ENCODE measurements at regions not wholly inside any gene's neighbourhood (a gene's known extent, or its start where the extent isn't known, plus 50 kb on each side); places are given as distances from the start of the nearest gene placed in this dataset.

DNA sequence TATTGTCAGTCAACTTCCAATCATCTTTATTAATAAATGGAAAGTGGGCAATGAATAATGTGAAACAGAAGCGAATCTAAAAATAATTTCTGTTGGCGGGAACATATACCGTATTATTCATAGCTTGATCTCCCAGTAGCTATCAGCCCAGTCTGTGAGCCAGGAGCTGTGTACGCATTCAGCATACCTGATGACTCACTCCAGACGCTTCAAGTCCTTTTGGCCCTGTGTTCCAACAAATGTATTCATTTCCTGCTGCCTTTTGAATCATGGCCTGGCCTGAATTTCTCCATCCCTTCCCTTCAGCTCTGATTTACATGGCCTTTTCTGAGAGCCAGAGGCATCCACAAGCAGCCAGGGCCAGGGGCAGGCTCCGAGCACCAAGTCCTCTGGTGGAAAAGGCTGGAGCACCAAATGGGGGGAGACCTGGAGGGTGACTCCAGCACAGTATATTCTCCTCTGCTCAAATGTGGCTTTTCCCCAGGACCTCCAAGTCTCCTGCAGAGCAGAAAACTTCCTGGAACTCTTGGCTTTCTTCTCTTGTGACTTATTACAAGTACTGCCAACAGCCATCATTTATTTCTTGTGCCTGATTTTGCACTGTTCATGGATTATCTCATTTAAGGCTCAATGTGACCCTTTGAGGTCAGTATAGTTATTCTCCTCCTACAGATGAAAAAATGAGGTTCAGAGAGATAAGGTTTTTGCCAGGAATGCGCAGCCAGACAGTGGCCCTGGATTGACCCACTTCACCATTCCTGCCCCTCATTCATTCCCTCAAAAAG lies 108.7 kb downstream of the EN1 start:
- DNase-seq: no peak

DNA sequence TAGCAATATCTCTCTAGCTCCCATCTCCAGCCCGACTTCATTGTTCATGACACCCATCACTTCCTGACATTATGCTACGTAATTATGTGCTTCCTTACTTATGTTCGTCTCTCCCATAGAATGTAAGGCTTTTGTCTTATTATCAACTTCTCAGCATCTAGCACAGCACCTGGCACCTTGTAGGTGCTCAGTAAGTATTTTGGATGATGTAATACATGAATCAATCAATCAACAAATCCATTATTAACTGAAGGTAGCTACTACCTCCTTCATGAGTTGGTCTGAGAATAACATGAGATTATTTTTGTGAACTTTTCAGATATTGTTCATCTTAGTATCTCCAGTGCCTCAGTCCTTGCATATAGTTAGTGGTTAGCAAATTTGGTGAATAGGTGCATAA lies 109.3 kb downstream of the EN1 start:
- DNase-seq: no peak

DNA sequence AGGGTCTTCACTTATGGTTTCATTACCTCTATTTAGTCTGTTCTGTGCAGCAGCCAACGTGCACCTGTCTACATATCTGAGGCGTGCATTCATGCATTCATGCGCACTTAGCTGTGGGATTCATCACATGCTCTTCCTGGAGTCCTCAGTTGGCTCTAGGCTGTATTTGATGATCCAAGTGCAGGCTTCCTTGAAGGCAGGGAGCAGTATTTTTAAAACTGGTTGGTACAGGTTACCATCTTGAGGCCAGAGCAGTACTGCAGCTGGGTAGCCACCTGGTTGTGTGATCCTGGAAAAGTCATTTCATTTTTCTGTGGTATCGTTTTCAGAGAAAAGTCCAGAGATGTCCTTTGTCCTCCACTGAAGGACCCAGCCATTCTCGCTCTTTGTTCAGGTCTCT lies 109.8 kb downstream of the EN1 start:
- DNase-seq: no peak

DNA sequence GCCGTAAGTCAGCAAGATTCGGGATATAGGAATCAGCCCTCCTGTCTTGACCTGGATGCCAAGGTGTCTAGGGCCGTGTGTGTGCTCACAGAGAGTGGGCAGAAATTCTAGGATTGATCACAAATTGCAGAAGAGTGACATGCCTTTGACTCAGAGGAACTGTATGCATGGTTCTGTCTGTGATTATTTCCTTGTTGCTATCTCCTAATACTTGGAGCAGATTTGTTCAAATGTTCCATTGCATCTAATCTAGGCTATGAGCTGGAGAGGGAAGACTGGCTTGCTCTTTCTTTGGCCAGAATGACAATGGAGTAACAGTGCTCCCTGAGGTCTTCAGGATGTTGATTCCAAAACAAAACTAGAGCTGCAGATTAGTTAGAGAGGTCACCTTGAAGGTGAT lies 115.0 kb downstream of the EN1 start:
- no peak for DNase-seq

DNA sequence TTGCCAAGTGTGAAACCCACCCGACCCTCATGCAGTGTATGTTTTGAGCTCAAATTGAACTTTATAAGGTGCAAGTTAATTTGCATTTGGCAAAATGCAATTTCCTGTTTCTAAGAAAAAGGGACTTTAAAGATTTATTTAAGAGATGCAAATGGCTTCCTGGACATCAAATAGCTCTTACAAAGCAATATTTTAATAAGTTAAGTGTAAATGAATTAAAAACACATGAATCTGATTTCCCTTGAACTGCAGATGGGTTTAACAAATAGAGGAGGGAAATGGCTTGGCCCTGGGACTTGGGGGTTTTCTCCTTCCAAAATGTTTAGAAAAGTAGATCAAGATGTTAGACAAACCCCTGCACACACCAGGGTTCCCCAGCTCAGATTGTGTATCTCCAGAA lies 116.0 kb downstream of the EN1 start:
- no peak for DNase-seq

DNA sequence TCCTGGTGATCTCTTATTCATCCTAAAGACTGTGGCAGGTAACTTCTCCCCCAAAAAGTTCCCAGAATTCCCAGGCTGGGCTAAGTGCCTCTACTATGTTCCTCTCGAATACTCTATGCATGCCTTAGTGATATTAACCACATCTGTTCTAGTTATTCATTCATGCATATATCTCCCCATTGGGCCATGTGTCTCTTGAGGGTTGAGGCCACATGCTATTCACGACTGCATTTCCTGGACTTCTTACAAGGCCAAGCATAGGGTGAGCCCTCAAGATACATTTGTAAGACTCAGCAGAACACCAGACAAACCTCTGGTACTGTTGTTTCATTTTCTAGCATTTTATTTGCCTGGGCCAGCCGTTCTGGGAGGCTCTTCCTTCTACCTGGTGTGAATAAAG lies 117.0 kb downstream of the EN1 start:
- DNase-seq: no peak

DNA sequence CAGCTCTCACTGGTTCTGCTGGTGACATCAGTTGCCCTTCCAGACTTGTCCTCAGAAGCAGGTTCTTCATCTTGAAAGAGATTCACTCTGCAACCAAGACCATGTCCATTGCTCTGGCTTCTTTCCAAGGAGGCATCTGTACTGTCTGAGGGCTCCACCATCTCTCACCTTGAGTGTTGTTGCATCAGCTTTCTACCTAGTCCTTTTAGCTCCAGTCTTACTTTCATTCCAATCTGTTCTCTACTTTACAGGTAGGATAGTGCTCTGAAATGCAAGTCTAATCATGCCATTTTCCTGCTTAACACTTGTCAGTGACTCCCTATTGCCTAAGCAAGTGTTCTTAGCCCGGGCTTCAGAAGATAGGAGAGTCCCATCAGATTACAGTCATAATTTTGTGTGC lies 117.7 kb downstream of the EN1 start:
- no peak for DNase-seq

DNA sequence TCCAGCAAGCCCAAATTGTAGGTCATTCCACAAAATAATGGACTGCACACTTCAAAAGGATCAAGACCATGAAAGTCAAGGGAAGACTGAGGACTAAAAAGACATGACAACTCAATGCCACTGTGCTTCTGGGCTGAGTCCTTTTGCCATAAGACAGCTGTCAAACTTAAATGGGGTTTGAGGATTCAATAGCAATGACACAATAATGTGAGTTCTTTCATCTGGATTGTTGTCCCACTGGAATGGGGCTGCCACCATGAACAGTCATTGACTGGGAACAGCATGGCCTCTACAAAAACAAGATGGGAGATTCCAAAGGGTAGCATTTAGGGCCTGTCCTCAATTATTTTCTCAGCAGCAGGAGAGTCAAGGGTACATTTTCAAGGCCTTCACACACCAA lies 118.5 kb downstream of the EN1 start:
- no peak for DNase-seq

DNA sequence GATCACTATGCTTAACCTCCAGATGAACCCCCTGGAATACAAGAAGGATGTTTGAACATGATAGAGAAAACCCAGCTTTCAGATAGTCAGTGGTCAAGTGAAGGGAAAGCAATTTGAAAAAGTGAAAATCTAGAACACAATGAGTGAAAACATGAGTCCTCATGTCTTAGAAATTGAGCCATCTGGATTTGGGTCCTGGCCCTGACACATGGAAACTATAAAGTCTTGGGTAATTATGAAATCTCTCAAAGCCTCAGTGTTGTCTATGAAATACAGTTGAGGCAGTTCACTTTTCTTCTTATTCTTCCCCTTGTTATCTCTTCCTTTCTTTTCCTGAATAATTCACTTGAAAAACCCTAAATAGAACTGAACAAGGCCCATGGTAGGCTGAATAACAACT lies 120.6 kb downstream of the EN1 start:
- DNase-seq: no peak

DNA sequence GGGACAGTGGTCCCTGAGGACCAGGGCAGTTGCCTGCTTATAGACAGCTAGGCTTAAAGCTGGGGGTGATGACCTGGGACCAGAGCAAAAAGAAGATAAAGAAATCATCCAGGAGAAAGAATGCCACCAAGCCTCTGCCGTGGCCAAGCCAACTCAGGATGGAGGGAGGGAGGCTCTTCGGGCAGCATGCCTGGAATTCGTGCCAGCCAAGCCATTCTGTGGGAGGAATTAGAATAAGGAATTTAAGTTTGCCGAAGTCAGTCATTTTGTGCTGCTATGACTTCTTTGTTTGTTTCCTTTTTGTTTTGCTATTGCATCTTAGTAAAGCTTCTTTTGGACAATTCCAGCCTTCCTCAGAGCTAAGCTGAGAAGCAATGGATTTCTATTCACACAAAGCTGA lies 124.1 kb downstream of the EN1 start:
- no peak for DNase-seq

DNA sequence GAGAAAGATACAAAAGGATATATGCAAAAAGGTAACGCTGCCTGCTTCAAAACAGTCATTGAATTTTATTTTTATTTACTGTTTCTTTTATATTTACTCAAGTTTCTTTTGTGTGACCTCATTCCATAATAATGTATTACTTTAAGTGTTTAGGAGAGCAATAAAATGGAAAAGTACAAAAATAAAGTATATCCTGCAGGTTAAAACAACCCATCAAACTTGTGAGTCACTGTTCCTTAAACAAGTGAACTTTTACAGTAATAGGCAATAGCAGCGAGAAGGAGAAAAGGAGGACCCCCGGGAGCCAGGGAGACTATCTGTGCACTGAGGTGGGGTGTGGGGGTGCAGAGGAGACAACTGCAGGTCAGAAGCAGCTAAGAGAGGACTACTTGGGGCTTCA lies 124.5 kb downstream of the EN1 start:
- DNase-seq: no peak

DNA sequence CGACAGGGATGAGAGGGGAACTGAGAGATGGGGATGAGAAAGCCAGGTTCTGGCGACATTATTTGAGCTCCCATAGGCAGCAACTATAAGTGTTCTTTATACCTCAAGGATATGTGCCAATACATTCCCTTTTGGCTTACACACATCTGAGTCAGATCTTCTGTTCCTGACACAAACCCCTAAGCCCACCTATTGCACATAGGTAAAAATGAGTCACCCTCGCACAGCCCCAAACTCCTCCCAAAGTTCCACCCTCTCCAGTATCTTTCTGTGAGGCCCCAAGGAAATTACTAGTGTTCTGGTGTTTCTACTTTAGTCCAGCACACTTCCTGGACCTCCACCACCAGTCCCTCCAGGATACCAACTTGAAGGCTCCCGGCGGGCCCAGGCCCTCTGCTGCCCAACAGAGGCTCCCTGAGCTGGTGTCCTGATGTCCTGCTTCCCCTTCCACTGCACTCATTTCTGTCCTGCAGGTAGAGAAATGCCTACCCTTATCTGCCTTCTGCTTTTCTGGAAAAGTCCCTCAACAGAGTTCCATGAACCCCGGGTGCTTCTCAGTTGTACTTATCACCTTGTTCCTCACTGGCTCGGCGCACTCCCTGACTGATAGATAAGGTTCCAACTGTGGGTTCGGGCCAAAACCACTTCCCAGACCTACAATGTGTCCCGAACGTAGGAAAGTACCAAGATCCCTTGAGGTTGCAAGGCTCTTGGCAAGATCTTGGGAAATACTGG lies 125.5 kb downstream of the EN1 start:
- DNase-seq: no peak

DNA sequence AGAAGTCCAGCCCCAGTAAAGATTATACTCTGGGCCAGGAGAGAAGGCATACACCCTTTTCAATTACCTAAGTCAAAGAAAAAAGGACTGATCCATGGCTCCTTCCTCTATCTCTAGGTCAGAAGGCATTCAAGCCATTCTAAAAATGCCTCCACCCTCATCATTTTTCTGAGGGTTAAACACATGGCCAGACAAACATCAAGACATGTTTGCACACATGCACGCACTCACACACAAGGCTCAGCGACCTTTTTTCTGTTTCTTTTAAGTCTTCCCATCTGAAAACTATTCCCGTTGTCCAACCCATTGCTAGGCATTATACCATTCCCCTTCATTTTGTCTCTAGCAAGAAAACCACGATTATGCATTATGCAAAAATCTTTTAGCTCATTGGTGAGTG lies 126.6 kb downstream of the EN1 start:
- no peak for DNase-seq

DNA sequence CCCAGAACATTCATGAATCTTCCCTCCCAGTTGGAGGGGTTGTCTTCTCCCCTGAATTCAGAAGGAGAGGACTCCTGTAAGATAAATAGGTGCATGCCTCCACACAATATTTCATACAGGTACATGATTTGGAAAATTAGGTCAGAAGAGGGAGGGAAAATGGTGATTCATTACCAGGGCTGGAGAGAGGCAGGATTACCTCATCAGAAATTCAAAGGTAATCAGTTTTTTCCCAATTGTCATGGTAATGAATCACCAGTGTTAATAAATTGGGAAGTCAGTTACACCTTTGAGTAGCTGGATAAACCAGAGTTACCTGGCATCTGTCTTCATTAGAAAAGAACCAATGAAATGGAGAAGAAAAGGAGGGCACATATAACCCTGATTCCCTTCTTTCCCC lies 128.5 kb downstream of the EN1 start:
- no peak for DNase-seq

DNA sequence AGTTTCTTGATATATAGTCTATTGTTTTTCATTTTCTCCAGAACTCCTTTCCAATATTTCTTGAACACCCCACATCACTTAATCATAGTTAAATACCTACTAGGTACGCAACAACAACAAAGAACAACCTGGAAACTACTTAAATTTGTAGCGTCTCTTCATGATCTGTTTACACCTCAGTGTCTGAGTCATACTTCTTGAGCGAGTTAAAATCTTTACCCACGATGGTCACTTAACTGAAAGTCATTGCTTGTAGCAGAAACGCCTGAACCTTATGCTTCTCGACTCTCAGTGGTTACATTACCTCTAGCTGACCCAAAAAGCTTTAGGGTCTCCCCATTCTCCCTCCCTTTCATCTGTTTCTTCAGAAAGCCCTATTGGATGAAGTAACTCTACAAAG lies 131.3 kb downstream of the EN1 start:
- DNase-seq: no peak

DNA sequence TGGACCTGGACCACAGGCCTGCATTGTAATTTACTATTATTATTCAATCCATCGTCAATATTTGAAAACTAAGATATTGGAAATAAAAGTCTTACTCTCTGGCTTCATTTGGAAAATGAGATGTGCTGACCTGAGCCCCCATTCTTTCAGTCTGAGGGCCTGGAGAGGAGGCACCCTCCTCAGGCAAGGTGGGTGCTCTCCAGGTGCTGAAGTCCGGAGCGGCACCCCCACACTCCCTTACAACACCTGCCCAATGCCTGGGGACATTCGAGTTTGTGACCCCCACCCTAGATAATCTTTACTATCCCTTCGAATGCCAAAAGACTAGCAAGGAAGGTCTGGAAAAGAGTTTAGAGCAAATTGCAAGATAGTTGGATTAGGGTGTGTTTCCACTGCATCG lies 133.3 kb downstream of the EN1 start:
- DNase-seq: no peak

DNA sequence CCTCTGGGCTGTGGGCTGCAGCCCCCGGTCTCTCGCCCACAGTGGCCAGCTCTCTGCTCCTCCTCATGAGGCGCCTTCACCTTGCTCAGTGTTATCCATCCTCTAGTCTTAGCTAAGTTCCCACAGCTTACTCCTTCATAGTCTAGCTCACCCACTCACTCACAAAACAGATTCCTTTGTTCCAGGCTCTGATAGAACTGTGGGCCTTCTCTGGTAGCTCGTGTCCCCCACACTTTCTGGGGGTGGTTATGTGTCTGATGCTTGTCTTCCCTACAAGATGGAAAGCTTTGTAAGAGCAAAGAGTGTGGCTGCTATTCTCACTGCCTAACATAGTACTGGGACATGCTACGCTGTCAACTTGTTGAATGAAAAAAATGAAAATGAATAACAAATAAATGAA lies 135.8 kb downstream of the EN1 start:
- DNase-seq: no peak

DNA sequence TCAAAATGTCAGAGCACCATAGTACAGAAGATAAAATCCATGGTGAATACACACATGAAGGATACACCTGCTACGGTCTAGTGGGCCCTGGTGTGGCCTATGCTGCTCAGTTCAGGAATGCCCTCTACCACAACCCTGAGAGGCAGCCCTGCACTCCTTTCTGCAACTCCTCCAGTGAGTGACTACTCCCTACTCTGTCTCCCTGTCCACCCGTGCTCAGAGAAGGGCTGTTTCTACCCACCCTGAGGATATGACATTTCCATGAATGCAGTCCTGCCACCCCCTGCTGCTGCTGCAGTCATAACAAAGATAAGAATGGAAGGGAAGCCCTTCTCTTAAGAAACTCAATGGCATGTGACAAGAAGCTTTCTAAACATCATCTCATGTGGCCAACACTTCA lies 137.0 kb downstream of the EN1 start:
- DNase-seq: no peak

DNA sequence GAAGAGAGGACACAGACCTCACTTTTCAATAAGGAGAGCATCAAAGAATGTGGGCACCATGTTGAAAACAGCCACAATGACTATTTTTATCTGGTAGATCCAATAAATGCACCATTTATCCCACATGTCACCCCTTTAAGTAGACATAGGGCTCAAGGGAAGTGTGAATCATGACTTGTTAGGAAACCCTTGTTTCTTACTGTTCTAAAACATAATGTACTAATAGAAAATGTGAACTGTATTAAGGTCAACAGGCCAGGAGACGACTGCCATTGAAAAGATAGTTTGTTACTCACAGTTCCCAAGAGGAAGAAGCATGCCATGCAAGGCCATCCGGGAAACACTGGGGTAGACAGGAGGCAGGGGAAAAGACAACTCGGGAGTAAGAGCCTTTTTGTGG lies 137.7 kb downstream of the EN1 start:
- no peak for DNase-seq

DNA sequence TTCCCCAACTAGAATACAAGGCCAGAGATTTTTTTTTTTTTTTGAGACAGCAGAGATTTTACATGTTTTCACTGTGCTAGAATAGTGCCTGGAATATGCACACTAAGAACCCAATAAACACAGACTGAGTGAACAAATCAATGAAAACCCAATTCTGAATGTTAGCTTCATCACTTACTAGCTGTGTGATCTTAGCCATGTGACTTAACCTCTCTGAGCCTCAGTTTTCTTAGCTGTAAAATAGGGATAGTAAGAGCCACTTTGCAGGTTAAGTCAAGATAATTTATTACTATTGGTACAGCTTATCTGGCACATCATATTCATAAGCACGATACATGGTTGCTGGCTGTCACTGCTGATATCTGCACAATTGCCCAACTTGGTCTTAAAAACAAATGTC lies 140.6 kb downstream of the EN1 start:
- no peak for DNase-seq

DNA sequence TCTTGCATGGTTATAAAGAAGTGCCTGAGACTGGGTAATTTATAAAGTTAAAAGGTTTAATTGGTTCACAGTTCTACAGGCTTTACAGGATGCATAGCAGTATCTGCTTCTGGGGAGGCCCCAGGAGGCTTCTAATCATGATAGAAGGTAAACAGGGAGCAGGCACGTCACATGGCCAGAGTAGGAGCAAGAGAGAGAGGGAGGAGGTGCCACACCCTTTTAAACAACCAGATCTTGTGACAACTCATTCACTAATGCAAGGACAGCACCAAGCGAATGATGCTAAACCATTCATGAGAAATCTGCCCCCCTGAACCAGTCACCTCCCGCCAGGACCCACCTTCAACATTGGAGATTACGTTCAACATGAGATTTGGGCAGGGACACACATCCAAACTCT lies 141.1 kb downstream of the EN1 start:
- DNase-seq: no peak

DNA sequence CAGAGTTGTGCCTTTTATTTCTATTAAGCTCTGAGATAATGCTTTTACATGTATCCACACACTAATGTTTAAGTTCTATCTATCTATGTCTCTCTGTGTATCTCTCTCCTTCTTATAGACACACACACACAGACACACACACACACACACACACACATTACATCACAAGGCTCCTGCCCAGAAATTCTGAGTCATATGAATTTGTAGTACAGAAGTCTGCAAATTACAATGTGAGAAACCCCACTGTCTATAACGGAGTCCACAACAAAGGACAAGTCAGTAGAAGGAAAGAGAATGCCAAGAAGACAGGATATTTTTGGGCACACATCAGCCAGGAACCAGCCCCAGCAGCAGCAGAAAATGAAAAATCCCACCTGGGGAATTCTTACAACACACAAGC lies 142.4 kb downstream of the EN1 start:
- no peak for DNase-seq

DNA sequence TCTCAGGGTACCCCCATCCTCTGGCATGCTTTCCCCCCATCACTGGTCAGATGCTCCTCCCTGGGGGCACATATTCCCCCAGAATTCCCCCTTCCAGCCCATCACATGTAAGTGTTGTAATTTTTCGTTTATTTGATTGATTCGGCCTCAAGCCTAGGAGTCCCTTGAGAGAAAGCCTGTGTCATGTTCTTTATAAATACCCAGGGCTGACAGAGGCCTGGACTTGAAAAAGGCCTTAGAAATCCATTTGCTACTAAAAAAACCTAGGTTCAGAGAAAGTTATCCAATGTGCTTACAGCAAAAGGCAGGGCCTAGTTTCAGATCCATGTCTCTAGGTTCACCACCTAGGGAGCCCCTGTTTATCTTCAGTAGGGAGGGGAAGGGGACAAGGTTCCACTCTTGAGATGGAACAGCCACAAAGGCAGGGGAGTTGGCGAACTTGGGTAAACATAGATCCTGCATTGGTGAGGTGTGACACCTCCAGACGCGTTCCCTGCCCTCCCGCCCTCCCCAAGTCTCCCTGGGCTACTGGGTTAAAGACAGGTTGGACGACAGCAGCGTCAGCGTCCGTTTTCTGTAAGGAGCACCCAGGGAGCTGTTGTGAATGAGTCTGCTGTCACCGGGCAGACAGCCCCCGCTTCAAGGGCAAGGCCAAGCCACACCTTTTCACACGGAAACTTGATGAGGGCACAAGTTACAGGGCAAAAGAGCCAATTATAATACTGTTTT lies 147.8 kb downstream of the EN1 start:
- no peak for DNase-seq

DNA sequence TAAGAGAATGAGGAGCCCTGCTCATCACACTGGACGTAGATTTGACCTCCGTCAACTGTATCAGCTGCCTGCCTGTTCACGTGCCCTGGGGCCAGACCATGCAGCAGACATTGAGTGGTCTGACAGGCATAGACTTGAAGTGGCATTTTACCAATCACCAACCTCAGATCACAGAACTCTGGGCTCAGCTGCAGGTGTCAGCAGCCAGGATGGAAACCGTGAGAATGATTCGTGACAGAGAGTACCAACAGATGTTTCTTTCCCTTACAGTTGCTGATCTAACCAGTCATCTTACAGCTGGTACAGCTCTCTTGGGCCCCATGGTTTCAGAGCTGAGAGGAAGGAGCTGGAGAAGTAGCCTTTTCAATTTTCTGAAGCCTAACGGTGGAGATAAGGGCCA lies 148.9 kb downstream of the EN1 start:
- no peak for DNase-seq
